HepG2 (cell line): ENCODE measurements at regions not wholly inside any gene's neighbourhood (a gene's known extent, or its start where the extent isn't known, plus 50 kb on each side); places are given as distances from the start of the nearest gene placed in this dataset.

ENCODE experiments used
- PBX3 ChIP-seq: sonication (generic); formaldehyde crosslinking; IDR thresholded peaks from 2 replicates; pipeline ENCODE4 v1.8.1; 2023; ENCODE audit warnings: missing genetic modification reagents, inconsistent platforms, borderline replicate concordance
- ZBTB26 ChIP-seq: IDR thresholded peaks from 2 replicates; pipeline ENCODE4 v1.6.1; 2016; ENCODE audit warnings: missing compliant biosample characterization, missing genetic modification reagents, borderline replicate concordance
- ZNF253 ChIP-seq: sonication (generic); formaldehyde crosslinking; IDR thresholded peaks from 2 replicates; pipeline ENCODE4 v1.8.0; 2022; ENCODE audit warnings: mild to moderate bottlenecking, missing genetic modification reagents, borderline replicate concordance
- ZNF296 ChIP-seq: sonication (generic); formaldehyde crosslinking; conservative IDR thresholded peaks from 2 replicates; pipeline ENCODE4 v1.5.0; 2020; ENCODE audit warnings: mild to moderate bottlenecking, missing genetic modification reagents

GRCh38 chr11:95708681-95709080 lies 80.9 kb downstream of the FAM76B start:
- TF ChIP-seq ZNF296 (CRISPR knock-in tag) (no peak), PBX3 (CRISPR knock-in tag) (no peak), ZNF253 (CRISPR knock-in tag) (no peak), ZBTB26 (CRISPR knock-in tag) (no peak)
